Stimulated activated memory B cell treated with anti-CD40 and anti-IgM and Interleukin-4, amounts not matched to agents 10 μg/mL and 1 μg/mL and 100 μg/mL, for 72 hours (primary cell): ENCODE measurements at regions not wholly inside any gene's neighbourhood (a gene's known extent, or its start where the extent isn't known, plus 50 kb on each side); places are given as distances from the start of the nearest gene placed in this dataset.
A peak's percentile ranks its signal among the peaks of the same experiment; 100 is the strongest.

Experiments used
- ATAC-seq: fragments of 150-1000 bp; cut with Tn5 transposase; 2 replicates; pipeline ENCODE4 v1.10.0; 2021
- H3K27ac Mint-ChIP-seq: one replicate; pipeline ENCODE4 v1.8.0; 2022; ENCODE audit warnings: mild to moderate bottlenecking, mixed read lengths
- H3K27me3 Mint-ChIP-seq: one replicate; pipeline ENCODE4 v1.8.0; 2022; ENCODE audit warnings: mixed read lengths
- H3K36me3 Mint-ChIP-seq: one replicate; pipeline ENCODE4 v1.8.0; 2022; ENCODE audit warnings: mixed read lengths
- H3K4me1 Mint-ChIP-seq: one replicate; pipeline ENCODE4 v1.8.0; 2022; ENCODE audit warnings: mixed read lengths
- H3K4me3 Mint-ChIP-seq: one replicate; pipeline ENCODE4 v1.8.0; 2022; ENCODE audit warnings: mild to moderate bottlenecking, moderate library complexity, mixed read lengths
- H3K9me3 Mint-ChIP-seq: one replicate; pipeline ENCODE4 v1.8.0; 2022; ENCODE audit warnings: mixed read lengths

GRCh38 chrX:79300856-79301255, 66.3 kb downstream of the ITM2A start:
- Mint-ChIP-seq H3K4me1 (no peaks in the 10 kb centered on the region), H3K4me3 (no peak overlapping the region), H3K9me3 (peaks cover 4% of the 10 kb centered on the region), H3K36me3 (no peaks in the 10 kb centered on the region), H3K27me3 (no peaks in the 10 kb centered on the region), H3K27ac (no peak overlapping the region)
- no peak for ATAC-seq

- H3K4me3 Mint-ChIP-seq: no peak overlapping the region
- H3K27me3 Mint-ChIP-seq: no peaks in the 10 kb centered on the region
- no peak overlapping the region for H3K27ac Mint-ChIP-seq
- peaks cover 3% of the 10 kb centered on the region for H3K9me3 Mint-ChIP-seq
- ATAC-seq: no peak
- no peaks in the 10 kb centered on the region for H3K4me1 Mint-ChIP-seq
- peaks cover 10% of the 10 kb centered on the region for H3K36me3 Mint-ChIP-seq
These were observed 76.5 kb downstream of the ITM2A start for GRCh38 chrX:79290596-79290995.

GRCh38 chrX:79288733-79289132, 78.4 kb downstream of the ITM2A start:
- Mint-ChIP-seq H3K27me3 (no peaks in the 10 kb centered on the region), H3K27ac (no peak overlapping the region), H3K9me3 (no peaks in the 10 kb centered on the region), H3K4me3 (no peak overlapping the region), H3K36me3 (peaks cover 10% of the 10 kb centered on the region), H3K4me1 (no peaks in the 10 kb centered on the region)
- ATAC-seq: no peak

GRCh38 chrX:79287724-79288123, 79.4 kb downstream of the ITM2A start:
- Mint-ChIP-seq H3K4me1 (no peaks in the 10 kb centered on the region), H3K4me3 (no peak overlapping the region), H3K27ac (no peak overlapping the region), H3K36me3 (peaks cover 10% of the 10 kb centered on the region), H3K27me3 (no peaks in the 10 kb centered on the region), H3K9me3 (no peaks in the 10 kb centered on the region)
- ATAC-seq: no peak

- no peaks in the 10 kb centered on the region for H3K27me3 Mint-ChIP-seq
- no peak overlapping the region for H3K27ac Mint-ChIP-seq
- no peak for ATAC-seq
- H3K36me3 Mint-ChIP-seq: peaks cover 20% of the 10 kb centered on the region
- H3K4me1 Mint-ChIP-seq: no peaks in the 10 kb centered on the region
- no peak overlapping the region for H3K4me3 Mint-ChIP-seq
- H3K9me3 Mint-ChIP-seq: peaks cover 4% of the 10 kb centered on the region
These were observed 85.4 kb downstream of the ITM2A start for GRCh38 chrX:79281775-79282174.

- Mint-ChIP-seq H3K4me3 (no peak overlapping the region), H3K4me1 (peaks cover 35% of the 10 kb centered on the region), H3K27ac (no peak overlapping the region)
These were observed 96.7 kb downstream of the ITM2A start for GRCh38 chrX:79270401-79270800.

GRCh38 chrX:79268788-79269187, 98.3 kb downstream of the ITM2A start:
- Mint-ChIP-seq H3K9me3 (no peaks in the 10 kb centered on the region), H3K4me3 (no peak overlapping the region), H3K27ac (no peak overlapping the region), H3K36me3 (no peaks in the 10 kb centered on the region), H3K4me1 (peaks cover 38% of the 10 kb centered on the region), H3K27me3 (no peaks in the 10 kb centered on the region)
- no peak for ATAC-seq

More at GRCh38 chrX:79270401-79270800, 96.7 kb downstream of the ITM2A start:
- Mint-ChIP-seq H3K36me3 (no peaks in the 10 kb centered on the region), H3K27me3 (no peaks in the 10 kb centered on the region), H3K9me3 (no peaks in the 10 kb centered on the region)
- peak; percentile 92 for ATAC-seq

GRCh38 chrX:79266702-79267101, 100.4 kb downstream of the ITM2A start:
- H3K27ac Mint-ChIP-seq: peak overlapping the region; percentile 64
- H3K27me3 Mint-ChIP-seq: no peaks in the 10 kb centered on the region
- H3K9me3 Mint-ChIP-seq: no peaks in the 10 kb centered on the region
- ATAC-seq: no peak
- no peak overlapping the region for H3K4me3 Mint-ChIP-seq
- H3K4me1 Mint-ChIP-seq: peaks cover 46% of the 10 kb centered on the region
- H3K36me3 Mint-ChIP-seq: no peaks in the 10 kb centered on the region

GRCh38 chrX:79263550-79263949, 103.6 kb downstream of the ITM2A start:
- Mint-ChIP-seq H3K4me1 (peaks cover 47% of the 10 kb centered on the region), H3K36me3 (no peaks in the 10 kb centered on the region), H3K4me3 (peak overlapping the region; percentile 49), H3K9me3 (no peaks in the 10 kb centered on the region), H3K27me3 (no peaks in the 10 kb centered on the region), H3K27ac (peak overlapping the region; percentile 67)
- no peak for ATAC-seq

GRCh38 chrX:79259073-79259689, 108.0 kb downstream of the ITM2A start:
- Mint-ChIP-seq H3K9me3 (no peaks in the 10 kb centered on the region), H3K27me3 (no peaks in the 10 kb centered on the region), H3K27ac (peak overlapping the region; percentile 78), H3K4me1 (peaks cover 31% of the 10 kb centered on the region), H3K36me3 (no peaks in the 10 kb centered on the region), H3K4me3 (peak overlapping the region; percentile 57)
- ATAC-seq: peak; percentile 97

- Mint-ChIP-seq H3K36me3 (peaks cover 5% of the 10 kb centered on the region), H3K4me1 (peaks cover 18% of the 10 kb centered on the region), H3K9me3 (peaks cover 2% of the 10 kb centered on the region), H3K27ac (no peak overlapping the region), H3K27me3 (no peaks in the 10 kb centered on the region), H3K4me3 (no peak overlapping the region)
- no peak for ATAC-seq
These were observed 99.2 kb downstream of the GPR174 start for GRCh38 chrX:79243691-79244090.

GRCh38 chrX:79235899-79236298, 91.4 kb downstream of the GPR174 start:
- H3K4me3 Mint-ChIP-seq: no peak overlapping the region
- H3K27ac Mint-ChIP-seq: peak overlapping the region; percentile 67
- no peaks in the 10 kb centered on the region for H3K27me3 Mint-ChIP-seq
- no peaks in the 10 kb centered on the region for H3K9me3 Mint-ChIP-seq
- no peak for ATAC-seq
- peaks cover 10% of the 10 kb centered on the region for H3K36me3 Mint-ChIP-seq
- H3K4me1 Mint-ChIP-seq: peaks cover 16% of the 10 kb centered on the region

- Mint-ChIP-seq H3K4me1 (peaks cover 16% of the 10 kb centered on the region), H3K9me3 (peaks cover 2% of the 10 kb centered on the region), H3K36me3 (peaks cover 10% of the 10 kb centered on the region), H3K27me3 (no peaks in the 10 kb centered on the region), H3K4me3 (no peak overlapping the region), H3K27ac (no peak overlapping the region)
- no peak for ATAC-seq
These were observed 87.2 kb downstream of the GPR174 start for GRCh38 chrX:79231662-79232061.
